WTC11 (cell line): ENCODE measurements at regions not wholly inside any gene's neighbourhood (a gene's known extent, or its start where the extent isn't known, plus 50 kb on each side); places are given as distances from the start of the nearest gene placed in this dataset.

Source experiments
- CTCF ChIP-seq: fragments of 200-600 bp; IDR thresholded peaks from 2 replicates; pipeline ENCODE4 v1.8.0; 2022; ENCODE audit warnings: antibody characterized with exemption
- ETV6 ChIP-seq: sonication (generic); formaldehyde crosslinking; IDR thresholded peaks from 2 replicates; pipeline ENCODE4 v1.8.1; 2022; ENCODE audit warnings: mild to moderate bottlenecking, missing genetic modification reagents
- MAX ChIP-seq: sonication (generic); formaldehyde crosslinking; IDR thresholded peaks from 2 replicates; pipeline ENCODE4 v1.8.0; 2022; ENCODE audit warnings: mild to moderate bottlenecking, missing genetic modification reagents
- SP1 ChIP-seq: sonication (generic); formaldehyde crosslinking; conservative IDR thresholded peaks from 2 replicates; pipeline ENCODE4 v1.8.1; 2022; ENCODE audit warnings: missing genetic modification reagents
- TCF7 ChIP-seq: sonication (generic); formaldehyde crosslinking; IDR thresholded peaks from 2 replicates; pipeline ENCODE4 v1.8.0; 2022; ENCODE audit warnings: mild to moderate bottlenecking, low read depth, missing genetic modification reagents, moderate library complexity
- TEAD4 ChIP-seq: sonication (generic); formaldehyde crosslinking; IDR thresholded peaks from 2 replicates; pipeline ENCODE4 v1.8.0; 2022; ENCODE audit warnings: mild to moderate bottlenecking, missing genetic modification reagents
- ZNF138 ChIP-seq: sonication (generic); formaldehyde crosslinking; conservative IDR thresholded peaks from 2 replicates; pipeline ENCODE4 v1.8.1; 2022; ENCODE audit warnings: mild to moderate bottlenecking, moderate library complexity, missing genetic modification reagents
- TF ChIP-seq, protein P1 (sequence below): sonication (generic); formaldehyde crosslinking; IDR thresholded peaks from 2 replicates; pipeline ENCODE4 v1.8.0; 2022; ENCODE audit warnings: mild to moderate bottlenecking, missing genetic modification reagents
- TF ChIP-seq, protein P2 (sequence below): sonication (generic); formaldehyde crosslinking; IDR thresholded peaks from 2 replicates; pipeline ENCODE4 v1.8.1; 2022; ENCODE audit warnings: mild to moderate bottlenecking, missing genetic modification reagents, moderate library complexity, borderline replicate concordance
- TF ChIP-seq, protein P3 (sequence below): sonication (generic); formaldehyde crosslinking; IDR thresholded peaks from 2 replicates; pipeline ENCODE4 v1.8.0; 2023; ENCODE audit warnings: mild to moderate bottlenecking, missing genetic modification reagents

DNA sequence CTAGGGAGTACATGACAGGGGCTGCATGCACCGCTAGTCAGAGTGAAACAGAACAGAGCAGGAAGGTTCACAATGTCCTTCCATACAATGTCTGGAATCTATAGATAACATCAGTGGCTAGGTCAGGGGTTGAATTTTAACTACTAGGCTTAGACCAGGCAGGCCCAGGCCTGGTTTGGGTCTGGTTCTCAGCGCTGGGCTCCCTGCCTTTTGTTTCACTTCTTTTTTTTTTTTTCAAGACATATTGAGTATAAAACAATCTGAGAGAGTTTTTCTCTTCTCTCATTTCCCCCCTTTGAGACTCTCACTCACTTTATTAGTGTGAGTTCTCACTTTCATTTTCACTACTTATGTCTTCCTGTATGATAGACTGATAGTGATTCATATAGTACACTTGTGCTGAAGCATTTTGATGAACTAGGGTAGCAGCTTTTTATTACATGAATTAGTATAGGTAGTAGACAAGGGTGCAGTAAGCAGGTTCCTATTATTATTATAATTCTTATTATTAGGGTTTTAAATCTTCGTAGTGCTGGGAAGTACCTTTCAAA, 120.0 kb upstream of the ZDHHC15 start:
- TF ChIP-seq CTCF (no peak), ZNF138 (CRISPR knock-in tag) (no peak), MAX (CRISPR knock-in tag) (no peak), TEAD4 (CRISPR knock-in tag) (no peak), SP1 (CRISPR knock-in tag) (no peak), ETV6 (CRISPR knock-in tag) (no peak), TCF7 (no peak)
- TF ChIP-seq, protein P1, sequence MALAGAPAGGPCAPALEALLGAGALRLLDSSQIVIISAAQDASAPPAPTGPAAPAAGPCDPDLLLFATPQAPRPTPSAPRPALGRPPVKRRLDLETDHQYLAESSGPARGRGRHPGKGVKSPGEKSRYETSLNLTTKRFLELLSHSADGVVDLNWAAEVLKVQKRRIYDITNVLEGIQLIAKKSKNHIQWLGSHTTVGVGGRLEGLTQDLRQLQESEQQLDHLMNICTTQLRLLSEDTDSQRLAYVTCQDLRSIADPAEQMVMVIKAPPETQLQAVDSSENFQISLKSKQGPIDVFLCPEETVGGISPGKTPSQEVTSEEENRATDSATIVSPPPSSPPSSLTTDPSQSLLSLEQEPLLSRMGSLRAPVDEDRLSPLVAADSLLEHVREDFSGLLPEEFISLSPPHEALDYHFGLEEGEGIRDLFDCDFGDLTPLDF: no peak
- TF ChIP-seq, protein P2, sequence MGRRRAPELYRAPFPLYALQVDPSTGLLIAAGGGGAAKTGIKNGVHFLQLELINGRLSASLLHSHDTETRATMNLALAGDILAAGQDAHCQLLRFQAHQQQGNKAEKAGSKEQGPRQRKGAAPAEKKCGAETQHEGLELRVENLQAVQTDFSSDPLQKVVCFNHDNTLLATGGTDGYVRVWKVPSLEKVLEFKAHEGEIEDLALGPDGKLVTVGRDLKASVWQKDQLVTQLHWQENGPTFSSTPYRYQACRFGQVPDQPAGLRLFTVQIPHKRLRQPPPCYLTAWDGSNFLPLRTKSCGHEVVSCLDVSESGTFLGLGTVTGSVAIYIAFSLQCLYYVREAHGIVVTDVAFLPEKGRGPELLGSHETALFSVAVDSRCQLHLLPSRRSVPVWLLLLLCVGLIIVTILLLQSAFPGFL (CRISPR knock-in tag): no peak
- TF ChIP-seq, protein P3, sequence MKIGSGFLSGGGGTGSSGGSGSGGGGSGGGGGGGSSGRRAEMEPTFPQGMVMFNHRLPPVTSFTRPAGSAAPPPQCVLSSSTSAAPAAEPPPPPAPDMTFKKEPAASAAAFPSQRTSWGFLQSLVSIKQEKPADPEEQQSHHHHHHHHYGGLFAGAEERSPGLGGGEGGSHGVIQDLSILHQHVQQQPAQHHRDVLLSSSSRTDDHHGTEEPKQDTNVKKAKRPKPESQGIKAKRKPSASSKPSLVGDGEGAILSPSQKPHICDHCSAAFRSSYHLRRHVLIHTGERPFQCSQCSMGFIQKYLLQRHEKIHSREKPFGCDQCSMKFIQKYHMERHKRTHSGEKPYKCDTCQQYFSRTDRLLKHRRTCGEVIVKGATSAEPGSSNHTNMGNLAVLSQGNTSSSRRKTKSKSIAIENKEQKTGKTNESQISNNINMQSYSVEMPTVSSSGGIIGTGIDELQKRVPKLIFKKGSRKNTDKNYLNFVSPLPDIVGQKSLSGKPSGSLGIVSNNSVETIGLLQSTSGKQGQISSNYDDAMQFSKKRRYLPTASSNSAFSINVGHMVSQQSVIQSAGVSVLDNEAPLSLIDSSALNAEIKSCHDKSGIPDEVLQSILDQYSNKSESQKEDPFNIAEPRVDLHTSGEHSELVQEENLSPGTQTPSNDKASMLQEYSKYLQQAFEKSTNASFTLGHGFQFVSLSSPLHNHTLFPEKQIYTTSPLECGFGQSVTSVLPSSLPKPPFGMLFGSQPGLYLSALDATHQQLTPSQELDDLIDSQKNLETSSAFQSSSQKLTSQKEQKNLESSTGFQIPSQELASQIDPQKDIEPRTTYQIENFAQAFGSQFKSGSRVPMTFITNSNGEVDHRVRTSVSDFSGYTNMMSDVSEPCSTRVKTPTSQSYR: no peak
